ENCODE measurements at regions not wholly inside any gene's neighbourhood (a gene's known extent, or its start where the extent isn't known, plus 50 kb on each side); places are given as distances from the start of the nearest gene placed in this dataset.

- no peak for DNase-seq (ENCODE audit: low read depth in 2 of 2)
Observed at GRCh38 chr18:55884498-55884897, 296.5 kb upstream of the TCF4 start.

- DNase-seq (ENCODE audit: low read depth in 2 of 2), result no peak
Observed at GRCh38 chr18:55880617-55881016, 292.6 kb upstream of the TCF4 start.

- DNase-seq (ENCODE audit: low read depth in 2 of 2), result no peak
Observed at GRCh38 chr18:55879331-55879730, 291.3 kb upstream of the TCF4 start.

- no peak for DNase-seq (ENCODE audit: low read depth in 2 of 2)
Observed at GRCh38 chr18:55878224-55878623, 290.2 kb upstream of the TCF4 start.

GRCh38 chr18:55877321-55877720 lies 289.3 kb upstream of the TCF4 start:
- DNase-seq (ENCODE audit: low read depth in 2 of 2), result no peak

- DNase-seq (ENCODE audit: low read depth in 2 of 2), result no peak
Observed at GRCh38 chr18:55876254-55876653, 288.3 kb upstream of the TCF4 start.

- DNase-seq (ENCODE audit: low read depth in 2 of 2), result no peak
Observed at GRCh38 chr18:55875371-55875901, 287.4 kb upstream of the TCF4 start.

- peak; percentile 10 to 58 for DNase-seq (ENCODE audit: low read depth in 2 of 2)
Observed at GRCh38 chr18:55869556-55870501, 281.8 kb upstream of the TCF4 start.

- no peak for DNase-seq (ENCODE audit: low read depth in 2 of 2)
Observed at GRCh38 chr18:55868909-55869308, 280.9 kb upstream of the TCF4 start.

- no peak for DNase-seq (ENCODE audit: low read depth in 2 of 2)
Observed at GRCh38 chr18:55866886-55867285, 278.9 kb upstream of the TCF4 start.

GRCh38 chr18:55866006-55866405 lies 278.0 kb upstream of the TCF4 start:
- DNase-seq (ENCODE audit: low read depth in 2 of 2), result no peak

GRCh38 chr18:55864281-55864680 lies 276.3 kb upstream of the TCF4 start:
- DNase-seq (ENCODE audit: low read depth in 2 of 2), result no peak

- peak in 1 of 2 donors; percentile 58 for DNase-seq (ENCODE audit: low read depth in 2 of 2)
Observed at GRCh38 chr18:55863876-55864275, 275.9 kb upstream of the TCF4 start.

GRCh38 chr18:55863391-55863706 lies 275.4 kb upstream of the TCF4 start:
- DNase-seq (ENCODE audit: low read depth in 2 of 2), result no peak

GRCh38 chr18:55862693-55863390 lies 274.9 kb upstream of the TCF4 start:
- no peak for DNase-seq (ENCODE audit: low read depth in 2 of 2)

- peak; percentile 66 to 71 for DNase-seq (ENCODE audit: low read depth in 2 of 2)
Observed at GRCh38 chr18:55861266-55861665, 273.3 kb upstream of the TCF4 start.

- peak in 1 of 2 donors; percentile 13 for DNase-seq (ENCODE audit: low read depth in 2 of 2)
Observed at GRCh38 chr18:55858661-55859515, 270.9 kb upstream of the TCF4 start.

GRCh38 chr18:55857956-55858355 lies 270.0 kb upstream of the TCF4 start:
- no peak for DNase-seq (ENCODE audit: low read depth in 2 of 2)

- DNase-seq (ENCODE audit: low read depth in 2 of 2), result no peak
Observed at GRCh38 chr18:55857409-55857808, 269.4 kb upstream of the TCF4 start.

- no peak for DNase-seq (ENCODE audit: low read depth in 2 of 2)
Observed at GRCh38 chr18:55856679-55857078, 268.7 kb upstream of the TCF4 start.

GRCh38 chr18:55856229-55856628 lies 268.2 kb upstream of the TCF4 start:
- peak in 1 of 2 donors; percentile 51 for DNase-seq (ENCODE audit: low read depth in 2 of 2)

- DNase-seq (ENCODE audit: low read depth in 2 of 2), result no peak
Observed at GRCh38 chr18:55853268-55853667, 265.3 kb upstream of the TCF4 start.

All from lung microvascular endothelial cell (primary cell).